ENCODE measurements at regions not wholly inside any gene's neighbourhood (a gene's known extent, or its start where the extent isn't known, plus 50 kb on each side); places are given as distances from the start of the nearest gene placed in this dataset.
"Not testable (repeated sequence)": the region's sequence is repeated elsewhere in the genome, so short reads cannot be mapped to it uniquely, and the experiment has no call there.

DNA sequence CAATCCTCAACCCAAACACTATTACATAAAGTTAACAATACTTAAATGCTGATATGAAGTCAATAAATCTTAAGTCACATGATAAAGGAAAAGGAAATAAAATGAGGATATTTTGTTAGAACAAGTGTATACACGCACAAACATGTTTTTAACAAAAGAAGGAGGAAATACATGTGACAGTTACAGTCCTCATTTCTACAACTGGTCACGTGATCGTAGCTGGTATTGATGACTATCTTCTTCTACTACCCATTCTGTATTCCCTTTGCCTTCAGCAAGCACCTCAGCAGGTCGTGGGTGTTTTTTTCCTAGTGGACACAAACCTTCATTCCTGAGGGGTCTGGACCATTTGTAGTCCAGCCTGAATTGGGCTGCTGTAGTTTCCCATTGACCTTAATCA lies 610.8 kb downstream of the XPNPEP1 start:
- not testable (repeated sequence) for TF ChIP-seq JUND (IDR thresholded peaks at IDR 0.05; ENCODE audit: low read length); EP300 (IDR thresholded peaks at IDR 0.05; ENCODE audit: borderline replicate concordance in 1 of 2, low read depth in 2 of 2, low read length in 2 of 2)
